Endothelial cell of umbilical vein (primary cell): ENCODE measurements at regions not wholly inside any gene's neighbourhood (a gene's known extent, or its start where the extent isn't known, plus 50 kb on each side); places are given as distances from the start of the nearest gene placed in this dataset.

Experiments
- JUN ChIP-seq: IDR thresholded peaks from 2 replicates; pipeline ENCODE4 v1.6.1; 2011; ENCODE audit warnings: borderline replicate concordance, low read depth; ENCODE audit not compliant: insufficient read length, insufficient read depth
- MYC ChIP-seq: IDR thresholded peaks from one replicate; pipeline ENCODE4 v1.6.1; 2011; ENCODE audit warnings: mild to moderate bottlenecking, low read depth, low read length
- POLR2A ChIP-seq: IDR thresholded peaks from 2 replicates; pipeline ENCODE4 v1.6.1; 2012; ENCODE audit warnings: low read depth, mild to moderate bottlenecking, control low read depth, low read length
- POLR2AphosphoS5 ChIP-seq: IDR thresholded peaks from 2 replicates; pipeline ENCODE4 v1.6.1; 2012; ENCODE audit warnings: low read depth, mild to moderate bottlenecking, control low read depth, low read length, moderate library complexity; ENCODE audit not compliant: insufficient read depth
- TF ChIP-seq, protein P1 (sequence below): IDR thresholded peaks from 2 replicates; pipeline ENCODE4 v1.6.1; 2011; ENCODE audit not compliant: insufficient read depth, insufficient read length
- TF ChIP-seq, protein P2 (sequence below), 2 donors: IDR thresholded peaks; 1 replicate in 1 of 2; 2 replicates in 1 of 2; pipeline ENCODE4 v1.5.1; 2011; ENCODE audit warnings: low read length in 2 of 2, mild to moderate bottlenecking in 2 of 2, moderate library complexity in 2 of 2, control low read depth in 1 of 2, inconsistent platforms in 1 of 2, low read depth in 1 of 2; ENCODE audit not compliant: insufficient read depth in 1 of 2; ENCODE audit errors: extremely low read depth in 1 of 2

DNA sequence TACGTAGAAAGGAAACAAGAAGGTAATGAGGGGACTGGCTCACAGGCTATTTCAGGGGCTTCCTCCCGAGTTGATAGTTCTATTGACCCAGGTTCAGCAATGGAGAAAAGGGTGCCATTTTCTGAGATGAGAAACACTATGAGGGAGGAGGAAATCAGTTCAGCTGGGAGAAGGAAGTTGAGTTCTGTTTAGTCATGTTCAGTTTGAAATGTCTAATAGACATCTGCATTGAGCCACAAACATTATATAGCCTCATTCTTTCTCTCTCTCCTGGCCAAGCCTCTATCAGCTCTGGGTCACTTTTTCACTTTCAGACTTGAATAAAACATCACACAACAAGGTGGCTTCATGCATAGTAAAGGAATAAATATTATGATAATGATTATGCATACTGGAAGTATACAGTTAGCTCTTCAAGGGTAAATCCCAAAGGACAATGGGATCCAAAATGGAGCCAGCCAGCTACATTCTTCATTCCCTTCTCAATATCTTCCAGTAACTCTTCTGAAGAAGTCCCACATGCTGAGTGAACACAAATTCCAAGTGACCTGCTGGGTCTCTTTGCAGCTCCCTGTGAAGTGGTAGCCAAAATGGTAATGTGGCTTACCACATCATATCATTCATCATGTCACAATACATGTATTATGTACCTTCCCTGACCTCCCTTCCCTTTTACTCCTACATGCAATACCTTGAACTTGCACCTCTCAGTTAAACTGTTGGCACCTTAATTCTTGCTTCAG, 80.9 kb upstream of the CD44 start:
- TF ChIP-seq, protein P1, sequence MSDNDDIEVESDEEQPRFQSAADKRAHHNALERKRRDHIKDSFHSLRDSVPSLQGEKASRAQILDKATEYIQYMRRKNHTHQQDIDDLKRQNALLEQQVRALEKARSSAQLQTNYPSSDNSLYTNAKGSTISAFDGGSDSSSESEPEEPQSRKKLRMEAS, result no peak
- TF ChIP-seq, protein P2, sequence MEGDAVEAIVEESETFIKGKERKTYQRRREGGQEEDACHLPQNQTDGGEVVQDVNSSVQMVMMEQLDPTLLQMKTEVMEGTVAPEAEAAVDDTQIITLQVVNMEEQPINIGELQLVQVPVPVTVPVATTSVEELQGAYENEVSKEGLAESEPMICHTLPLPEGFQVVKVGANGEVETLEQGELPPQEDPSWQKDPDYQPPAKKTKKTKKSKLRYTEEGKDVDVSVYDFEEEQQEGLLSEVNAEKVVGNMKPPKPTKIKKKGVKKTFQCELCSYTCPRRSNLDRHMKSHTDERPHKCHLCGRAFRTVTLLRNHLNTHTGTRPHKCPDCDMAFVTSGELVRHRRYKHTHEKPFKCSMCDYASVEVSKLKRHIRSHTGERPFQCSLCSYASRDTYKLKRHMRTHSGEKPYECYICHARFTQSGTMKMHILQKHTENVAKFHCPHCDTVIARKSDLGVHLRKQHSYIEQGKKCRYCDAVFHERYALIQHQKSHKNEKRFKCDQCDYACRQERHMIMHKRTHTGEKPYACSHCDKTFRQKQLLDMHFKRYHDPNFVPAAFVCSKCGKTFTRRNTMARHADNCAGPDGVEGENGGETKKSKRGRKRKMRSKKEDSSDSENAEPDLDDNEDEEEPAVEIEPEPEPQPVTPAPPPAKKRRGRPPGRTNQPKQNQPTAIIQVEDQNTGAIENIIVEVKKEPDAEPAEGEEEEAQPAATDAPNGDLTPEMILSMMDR (IDR thresholded peaks at IDR 0.05; ENCODE audit: extremely low read depth in 1 of 2, insufficient read depth in 1 of 2, low read depth in 1 of 2, low read length in 2 of 2), result no peak
- TF ChIP-seq MYC, result no peak
- no peak for TF ChIP-seq POLR2A
- TF ChIP-seq POLR2AphosphoS5, result no peak
- no peak for TF ChIP-seq JUN
